WTC11 (cell line): ENCODE measurements at regions not wholly inside any gene's neighbourhood (a gene's known extent, or its start where the extent isn't known, plus 50 kb on each side); places are given as distances from the start of the nearest gene placed in this dataset.

Source experiments
- ATAC-seq: fragments of 200-7000 bp; cut with Tn5 transposase; 2 replicates; pipeline ENCODE4 v1.10.0; 2021; ENCODE audit warnings: mild to moderate bottlenecking, moderate library complexity
- CTCF ChIA-PET: fragments of 300-600 bp; sonication (Branson Sonifier 250); formaldehyde crosslinking; loops from one replicate; lab custom pipeline; 2021; ENCODE audit warnings: antibody characterized with exemption; lab: Charles Lee
- POLR2A ChIA-PET: fragments of 350-600 bp; sonication (Branson Sonifier 250); formaldehyde crosslinking; loops from one replicate; lab custom pipeline; 2021; ENCODE audit warnings: antibody characterized with exemption; lab: Charles Lee
- DNase-seq: peaks from one replicate; pipeline ENCODE4 v3.0.0; 2021; ENCODE audit warnings: low spot score
- H3K27ac Mint-ChIP-seq: 2 replicates; pipeline ENCODE4 v1.8.0; 2021; ENCODE audit warnings: mixed read lengths
- H3K27me3 Mint-ChIP-seq: 2 replicates; pipeline ENCODE4 v1.8.0; 2021; ENCODE audit warnings: low read depth, mild to moderate bottlenecking, moderate library complexity, mixed read lengths
- H3K36me3 Mint-ChIP-seq: 2 replicates; pipeline ENCODE4 v1.8.0; 2021; ENCODE audit warnings: mixed read lengths
- H3K4me1 Mint-ChIP-seq: 2 replicates; pipeline ENCODE4 v1.8.0; 2022; ENCODE audit warnings: mixed read lengths
- H3K4me3 Mint-ChIP-seq: 2 replicates; pipeline ENCODE4 v1.8.0; 2021; ENCODE audit warnings: mild to moderate bottlenecking, moderate library complexity, mixed read lengths
- H3K9me3 Mint-ChIP-seq: 2 replicates; pipeline ENCODE4 v1.8.0; 2021; ENCODE audit warnings: mixed read lengths
- CREB1 ChIP-seq: sonication (generic); formaldehyde crosslinking; IDR thresholded peaks from 2 replicates; pipeline ENCODE4 v1.8.0; 2023; ENCODE audit warnings: mild to moderate bottlenecking, missing genetic modification reagents
- EMX1 ChIP-seq: fragments of 250-450 bp; sonication (Bioruptor Pico); IDR thresholded peaks from 2 replicates; pipeline ENCODE4 v1.8.0; 2021; ENCODE audit warnings: mild to moderate bottlenecking
- ESRRA ChIP-seq: sonication (generic); formaldehyde crosslinking; IDR thresholded peaks from 2 replicates; pipeline ENCODE4 v1.8.1; 2022; ENCODE audit warnings: mild to moderate bottlenecking, missing genetic modification reagents, borderline replicate concordance
- FOXK1 ChIP-seq: sonication (generic); formaldehyde crosslinking; IDR thresholded peaks from 2 replicates; pipeline ENCODE4 v1.8.0; 2022; ENCODE audit warnings: mild to moderate bottlenecking, moderate library complexity, missing genetic modification reagents
- JAZF1 ChIP-seq: fragments of 250-450 bp; sonication (Bioruptor Pico); IDR thresholded peaks from 2 replicates; pipeline ENCODE4 v1.9.0; 2021; ENCODE audit warnings: moderate library complexity, mild to moderate bottlenecking, inconsistent platforms
- JUN ChIP-seq: sonication (generic); formaldehyde crosslinking; IDR thresholded peaks from 2 replicates; pipeline ENCODE4 v1.8.0; 2023; ENCODE audit warnings: mild to moderate bottlenecking, missing genetic modification reagents
- MYBL2 ChIP-seq: sonication (generic); formaldehyde crosslinking; IDR thresholded peaks from 2 replicates; pipeline ENCODE4 v1.8.1; 2023; ENCODE audit warnings: mild to moderate bottlenecking, moderate library complexity, missing genetic modification reagents
- NFATC4 ChIP-seq: fragments of 250-450 bp; sonication (Bioruptor Pico); IDR thresholded peaks from 2 replicates; pipeline ENCODE4 v1.9.0; 2021; ENCODE audit warnings: mild to moderate bottlenecking
- PRRX2 ChIP-seq: fragments of 250-450 bp; sonication (Bioruptor Pico); IDR thresholded peaks from 2 replicates; pipeline ENCODE4 v1.8.0; 2021; ENCODE audit warnings: mild to moderate bottlenecking
- SMAD3 ChIP-seq: sonication (generic); formaldehyde crosslinking; IDR thresholded peaks from 2 replicates; pipeline ENCODE4 v1.8.0; 2022; ENCODE audit warnings: missing genetic modification reagents, mild to moderate bottlenecking, borderline replicate concordance
- TEAD4 ChIP-seq: sonication (generic); formaldehyde crosslinking; IDR thresholded peaks from 2 replicates; pipeline ENCODE4 v1.8.0; 2022; ENCODE audit warnings: mild to moderate bottlenecking, missing genetic modification reagents
- ZNF138 ChIP-seq: sonication (generic); formaldehyde crosslinking; conservative IDR thresholded peaks from 2 replicates; pipeline ENCODE4 v1.8.1; 2022; ENCODE audit warnings: mild to moderate bottlenecking, moderate library complexity, missing genetic modification reagents
- ZNF423 ChIP-seq: fragments of 250-450 bp; sonication (Bioruptor Pico); IDR thresholded peaks from 2 replicates; pipeline ENCODE4 v2.1.2; 2022; ENCODE audit warnings: mild to moderate bottlenecking, moderate library complexity
- TF ChIP-seq, protein P1 (sequence below): fragments of 250-450 bp; sonication (Bioruptor Pico); IDR thresholded peaks from 2 replicates; pipeline ENCODE4 v2.1.2; 2022; ENCODE audit warnings: mild to moderate bottlenecking, moderate library complexity
- TF ChIP-seq, protein P2 (sequence below): sonication (generic); formaldehyde crosslinking; IDR thresholded peaks from 2 replicates; pipeline ENCODE4 v1.8.1; 2022; ENCODE audit warnings: mild to moderate bottlenecking, missing genetic modification reagents, moderate library complexity, borderline replicate concordance
- TF ChIP-seq, protein P3 (sequence below): fragments of 250-450 bp; sonication (Bioruptor Pico); IDR thresholded peaks from 2 replicates; pipeline ENCODE4 v1.9.0; 2021; ENCODE audit warnings: mild to moderate bottlenecking
- TF ChIP-seq, protein P4 (sequence below): sonication (generic); formaldehyde crosslinking; IDR thresholded peaks from 2 replicates; pipeline ENCODE4 v1.8.1; 2022; ENCODE audit warnings: low read depth, missing genetic modification reagents, borderline replicate concordance
- TF ChIP-seq, protein P5 (sequence below): sonication (generic); formaldehyde crosslinking; conservative IDR thresholded peaks from 2 replicates; pipeline ENCODE4 v1.8.1; 2023; ENCODE audit warnings: mild to moderate bottlenecking, low read depth, missing genetic modification reagents, moderate library complexity
- TF ChIP-seq, protein P6 (sequence below): sonication (generic); formaldehyde crosslinking; IDR thresholded peaks from 2 replicates; pipeline ENCODE4 v1.8.1; 2022; ENCODE audit warnings: low read depth, mild to moderate bottlenecking, moderate library complexity, missing genetic modification reagents, borderline replicate concordance

DNA sequence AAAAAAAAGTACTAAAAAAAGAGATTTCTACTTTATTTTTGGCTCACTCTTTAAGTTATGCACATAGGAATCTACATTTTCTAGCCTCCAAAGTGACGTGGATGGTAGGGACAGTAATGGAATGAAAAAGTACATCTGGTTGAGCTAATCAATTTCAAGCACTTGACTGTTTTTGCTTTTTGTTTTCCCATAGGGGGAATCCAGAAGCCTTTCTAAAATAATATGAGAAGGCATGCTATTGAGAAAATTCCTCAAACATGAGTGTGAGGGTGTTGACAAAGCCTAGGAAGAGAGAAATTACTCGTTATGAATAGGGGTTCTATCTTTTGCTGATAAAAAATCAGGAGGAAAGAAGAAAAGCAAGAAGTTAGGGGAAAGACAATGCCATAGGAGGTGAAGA, 242.5 kb upstream of the PUDP start (continued):
- TF ChIP-seq, protein P1, sequence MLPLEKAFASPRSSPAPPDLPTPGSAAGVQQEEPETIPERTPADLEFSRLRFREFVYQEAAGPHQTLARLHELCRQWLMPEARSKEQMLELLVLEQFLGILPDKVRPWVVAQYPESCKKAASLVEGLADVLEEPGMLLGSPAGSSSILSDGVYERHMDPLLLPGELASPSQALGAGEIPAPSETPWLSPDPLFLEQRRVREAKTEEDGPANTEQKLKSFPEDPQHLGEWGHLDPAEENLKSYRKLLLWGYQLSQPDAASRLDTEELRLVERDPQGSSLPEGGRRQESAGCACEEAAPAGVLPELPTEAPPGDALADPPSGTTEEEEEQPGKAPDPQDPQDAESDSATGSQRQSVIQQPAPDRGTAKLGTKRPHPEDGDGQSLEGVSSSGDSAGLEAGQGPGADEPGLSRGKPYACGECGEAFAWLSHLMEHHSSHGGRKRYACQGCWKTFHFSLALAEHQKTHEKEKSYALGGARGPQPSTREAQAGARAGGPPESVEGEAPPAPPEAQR, result no peak
- TF ChIP-seq ZNF423 (CRISPR knock-in tag), result no peak
- no peak for TF ChIP-seq SMAD3
- TF ChIP-seq, all 79 proteins: peak for 0

DNA sequence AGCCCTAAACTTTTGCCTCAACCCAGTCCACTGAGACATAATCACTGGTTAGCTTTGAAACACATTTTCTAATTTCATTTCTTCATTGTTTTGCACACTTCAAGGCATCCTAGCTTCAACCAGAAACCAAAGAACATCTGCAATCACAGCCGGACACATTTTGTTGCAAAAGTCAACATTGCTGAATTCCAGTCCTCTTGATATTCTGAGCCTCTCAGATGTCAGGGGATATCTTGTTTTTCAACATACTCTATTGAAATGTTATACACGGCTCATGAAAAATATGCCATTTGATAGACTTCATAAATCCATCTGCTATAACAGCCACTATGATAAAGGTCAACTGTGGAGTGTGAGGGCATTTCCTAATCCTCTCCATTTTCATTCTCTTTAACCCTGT, 241.6 kb upstream of the PUDP start:
- Mint-ChIP-seq H3K4me3 (no peak overlapping the region), H3K27me3 (no peaks in the 10 kb centered on the region), H3K4me1 (no peaks in the 10 kb centered on the region), H3K36me3 (no peaks in the 10 kb centered on the region), H3K9me3 (no peaks in the 10 kb centered on the region), H3K27ac (no peak overlapping the region)
- TF ChIP-seq, protein P2, sequence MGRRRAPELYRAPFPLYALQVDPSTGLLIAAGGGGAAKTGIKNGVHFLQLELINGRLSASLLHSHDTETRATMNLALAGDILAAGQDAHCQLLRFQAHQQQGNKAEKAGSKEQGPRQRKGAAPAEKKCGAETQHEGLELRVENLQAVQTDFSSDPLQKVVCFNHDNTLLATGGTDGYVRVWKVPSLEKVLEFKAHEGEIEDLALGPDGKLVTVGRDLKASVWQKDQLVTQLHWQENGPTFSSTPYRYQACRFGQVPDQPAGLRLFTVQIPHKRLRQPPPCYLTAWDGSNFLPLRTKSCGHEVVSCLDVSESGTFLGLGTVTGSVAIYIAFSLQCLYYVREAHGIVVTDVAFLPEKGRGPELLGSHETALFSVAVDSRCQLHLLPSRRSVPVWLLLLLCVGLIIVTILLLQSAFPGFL, result no peak
- no peak for TF ChIP-seq MYBL2 (CRISPR knock-in tag)
- no peak for TF ChIP-seq SMAD3
- TF ChIP-seq TEAD4, result no peak
- TF ChIP-seq, protein P3, sequence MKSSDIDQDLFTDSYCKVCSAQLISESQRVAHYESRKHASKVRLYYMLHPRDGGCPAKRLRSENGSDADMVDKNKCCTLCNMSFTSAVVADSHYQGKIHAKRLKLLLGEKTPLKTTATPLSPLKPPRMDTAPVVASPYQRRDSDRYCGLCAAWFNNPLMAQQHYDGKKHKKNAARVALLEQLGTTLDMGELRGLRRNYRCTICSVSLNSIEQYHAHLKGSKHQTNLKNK (CRISPR knock-in tag), result no peak
- TF ChIP-seq ZNF423 (CRISPR knock-in tag), result no peak
- TF ChIP-seq CREB1 (CRISPR knock-in tag), result no peak
- TF ChIP-seq, protein P4, sequence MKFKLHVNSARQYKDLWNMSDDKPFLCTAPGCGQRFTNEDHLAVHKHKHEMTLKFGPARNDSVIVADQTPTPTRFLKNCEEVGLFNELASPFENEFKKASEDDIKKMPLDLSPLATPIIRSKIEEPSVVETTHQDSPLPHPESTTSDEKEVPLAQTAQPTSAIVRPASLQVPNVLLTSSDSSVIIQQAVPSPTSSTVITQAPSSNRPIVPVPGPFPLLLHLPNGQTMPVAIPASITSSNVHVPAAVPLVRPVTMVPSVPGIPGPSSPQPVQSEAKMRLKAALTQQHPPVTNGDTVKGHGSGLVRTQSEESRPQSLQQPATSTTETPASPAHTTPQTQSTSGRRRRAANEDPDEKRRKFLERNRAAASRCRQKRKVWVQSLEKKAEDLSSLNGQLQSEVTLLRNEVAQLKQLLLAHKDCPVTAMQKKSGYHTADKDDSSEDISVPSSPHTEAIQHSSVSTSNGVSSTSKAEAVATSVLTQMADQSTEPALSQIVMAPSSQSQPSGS, result no peak
- TF ChIP-seq FOXK1 (CRISPR knock-in tag), result no peak
- TF ChIP-seq, protein P1, result no peak
- no peak for TF ChIP-seq JAZF1 (CRISPR knock-in tag)
- no peak for TF ChIP-seq ESRRA (CRISPR knock-in tag)
- TF ChIP-seq, protein P5, sequence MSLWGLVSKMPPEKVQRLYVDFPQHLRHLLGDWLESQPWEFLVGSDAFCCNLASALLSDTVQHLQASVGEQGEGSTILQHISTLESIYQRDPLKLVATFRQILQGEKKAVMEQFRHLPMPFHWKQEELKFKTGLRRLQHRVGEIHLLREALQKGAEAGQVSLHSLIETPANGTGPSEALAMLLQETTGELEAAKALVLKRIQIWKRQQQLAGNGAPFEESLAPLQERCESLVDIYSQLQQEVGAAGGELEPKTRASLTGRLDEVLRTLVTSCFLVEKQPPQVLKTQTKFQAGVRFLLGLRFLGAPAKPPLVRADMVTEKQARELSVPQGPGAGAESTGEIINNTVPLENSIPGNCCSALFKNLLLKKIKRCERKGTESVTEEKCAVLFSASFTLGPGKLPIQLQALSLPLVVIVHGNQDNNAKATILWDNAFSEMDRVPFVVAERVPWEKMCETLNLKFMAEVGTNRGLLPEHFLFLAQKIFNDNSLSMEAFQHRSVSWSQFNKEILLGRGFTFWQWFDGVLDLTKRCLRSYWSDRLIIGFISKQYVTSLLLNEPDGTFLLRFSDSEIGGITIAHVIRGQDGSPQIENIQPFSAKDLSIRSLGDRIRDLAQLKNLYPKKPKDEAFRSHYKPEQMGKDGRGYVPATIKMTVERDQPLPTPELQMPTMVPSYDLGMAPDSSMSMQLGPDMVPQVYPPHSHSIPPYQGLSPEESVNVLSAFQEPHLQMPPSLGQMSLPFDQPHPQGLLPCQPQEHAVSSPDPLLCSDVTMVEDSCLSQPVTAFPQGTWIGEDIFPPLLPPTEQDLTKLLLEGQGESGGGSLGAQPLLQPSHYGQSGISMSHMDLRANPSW (CRISPR knock-in tag), result no peak
- TF ChIP-seq EMX1 (CRISPR knock-in tag), result no peak
- no peak for TF ChIP-seq ZNF138
- TF ChIP-seq JUN (CRISPR knock-in tag), result no peak
- ChIA-PET POLR2A (no interaction called here), CTCF (no interaction called here)
- no peak for DNase-seq
- no peak for ATAC-seq

DNA sequence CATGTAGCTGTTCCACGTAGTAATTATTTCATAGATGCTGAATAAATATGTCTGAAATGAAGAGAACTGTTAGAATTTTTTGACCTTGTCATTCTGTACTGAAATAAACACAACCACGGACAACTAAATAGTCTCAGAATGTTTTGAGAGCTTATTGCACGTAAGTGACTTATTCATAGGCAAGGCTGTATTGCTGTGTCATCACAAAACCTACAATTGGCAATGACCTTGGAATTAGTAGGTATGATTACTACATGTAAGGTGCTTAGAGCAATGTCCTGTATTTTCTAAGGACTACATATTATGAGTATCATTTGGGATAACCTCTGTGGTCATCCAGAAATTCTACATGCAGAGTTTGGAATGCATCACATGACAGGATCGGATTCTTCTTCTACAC, 237.2 kb upstream of the PUDP start:
- no peak for TF ChIP-seq NFATC4 (CRISPR knock-in tag)
- TF ChIP-seq, protein P6, sequence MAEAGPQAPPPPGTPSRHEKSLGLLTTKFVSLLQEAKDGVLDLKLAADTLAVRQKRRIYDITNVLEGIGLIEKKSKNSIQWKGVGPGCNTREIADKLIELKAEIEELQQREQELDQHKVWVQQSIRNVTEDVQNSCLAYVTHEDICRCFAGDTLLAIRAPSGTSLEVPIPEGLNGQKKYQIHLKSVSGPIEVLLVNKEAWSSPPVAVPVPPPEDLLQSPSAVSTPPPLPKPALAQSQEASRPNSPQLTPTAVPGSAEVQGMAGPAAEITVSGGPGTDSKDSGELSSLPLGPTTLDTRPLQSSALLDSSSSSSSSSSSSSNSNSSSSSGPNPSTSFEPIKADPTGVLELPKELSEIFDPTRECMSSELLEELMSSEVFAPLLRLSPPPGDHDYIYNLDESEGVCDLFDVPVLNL (CRISPR knock-in tag), result no peak
- no peak for TF ChIP-seq EMX1 (CRISPR knock-in tag)
- no peak for TF ChIP-seq PRRX2
- POLR2A ChIA-PET, result no interaction called here
- H3K4me1 Mint-ChIP-seq, result no peaks in the 10 kb centered on the region
- no peaks in the 10 kb centered on the region for H3K9me3 Mint-ChIP-seq
- H3K27ac Mint-ChIP-seq, result no peak overlapping the region
- ATAC-seq, result no peak
- H3K27me3 Mint-ChIP-seq, result no peaks in the 10 kb centered on the region
- no peaks in the 10 kb centered on the region for H3K36me3 Mint-ChIP-seq
- CTCF ChIA-PET, result interaction anchor here (0.6 kb wide), 1 partner anchor 1533 kb away, joined by 3 read pairs; no protein-coding TSS in a partner anchor
- H3K4me3 Mint-ChIP-seq, result no peak overlapping the region
- DNase-seq, result no peak
